ENCODE measurements at regions not wholly inside any gene's neighbourhood (a gene's known extent, or its start where the extent isn't known, plus 50 kb on each side); places are given as distances from the start of the nearest gene placed in this dataset.

GRCh38 chr13:68410007-68410406 is 1179.9 kb upstream of the PCDH9 start:
- ATAC-seq = no peak
- no peak for TF ChIP-seq TOX (CRISPR knock-in tag; IDR thresholded peaks at IDR 0.05; ENCODE audit: borderline replicate concordance)
- no peak for TF ChIP-seq ZC3H10 (CRISPR knock-in tag; IDR thresholded peaks at IDR 0.05)
- no peak for TF ChIP-seq TCF4 (CRISPR knock-in tag; IDR thresholded peaks at IDR 0.05; ENCODE audit: borderline replicate concordance)
- no peak for TF ChIP-seq ISL1 (CRISPR knock-in tag; IDR thresholded peaks at IDR 0.05)
- TF ChIP-seq CSDC2 (CRISPR knock-in tag; IDR thresholded peaks at IDR 0.05) = no peak
- TF ChIP-seq PPARA (CRISPR knock-in tag; IDR thresholded peaks at IDR 0.05; ENCODE audit: borderline replicate concordance) = no peak
- TF ChIP-seq ZNF70 (CRISPR knock-in tag; IDR thresholded peaks at IDR 0.05) = no peak
- TF ChIP-seq BACH2 (CRISPR knock-in tag; IDR thresholded peaks at IDR 0.05; ENCODE audit: borderline replicate concordance) = no peak
- TF ChIP-seq TSHZ2 (CRISPR knock-in tag; IDR thresholded peaks at IDR 0.05) = no peak
- no peak for TF ChIP-seq CREB5 (CRISPR knock-in tag; IDR thresholded peaks at IDR 0.05; ENCODE audit: low read depth)
- no peak for TF ChIP-seq SNAI2 (CRISPR knock-in tag; IDR thresholded peaks at IDR 0.05)
- no peak for TF ChIP-seq ZNF8 (CRISPR knock-in tag; IDR thresholded peaks at IDR 0.05)

- ATAC-seq = no peak
- TF ChIP-seq ISL1 (CRISPR knock-in tag; IDR thresholded peaks at IDR 0.05) (no peak), TCF4 (CRISPR knock-in tag; IDR thresholded peaks at IDR 0.05; ENCODE audit: borderline replicate concordance) (no peak), POU6F1 (CRISPR knock-in tag; IDR thresholded peaks at IDR 0.05; ENCODE audit: borderline replicate concordance, low read depth) (no peak), ZNF8 (CRISPR knock-in tag; IDR thresholded peaks at IDR 0.05) (no peak), OSR1 (CRISPR knock-in tag; IDR thresholded peaks at IDR 0.05) (no peak), ZNF70 (CRISPR knock-in tag; IDR thresholded peaks at IDR 0.05) (no peak), ZC3H10 (CRISPR knock-in tag; IDR thresholded peaks at IDR 0.05) (no peak), PATZ1 (CRISPR knock-in tag; IDR thresholded peaks at IDR 0.05; ENCODE audit: borderline replicate concordance) (no peak), ZNF565 (CRISPR knock-in tag; conservative IDR thresholded peaks at IDR 0.05; ENCODE audit: low read depth) (no peak), CREB5 (CRISPR knock-in tag; IDR thresholded peaks at IDR 0.05; ENCODE audit: low read depth) (no peak), RARB (CRISPR knock-in tag; IDR thresholded peaks at IDR 0.05) (no peak), CSDC2 (CRISPR knock-in tag; IDR thresholded peaks at IDR 0.05) (no peak), TSHZ2 (CRISPR knock-in tag; IDR thresholded peaks at IDR 0.05) (no peak)
These were observed 1160.9 kb upstream of the PCDH9 start for GRCh38 chr13:68390987-68391386.

GRCh38 chr13:68386808-68387207 is 1156.7 kb upstream of the PCDH9 start:
- no peak for ATAC-seq
- TF ChIP-seq GLIS3 (CRISPR knock-in tag; IDR thresholded peaks at IDR 0.05) (no peak), ZNF8 (CRISPR knock-in tag; IDR thresholded peaks at IDR 0.05) (no peak), TOX (CRISPR knock-in tag; IDR thresholded peaks at IDR 0.05; ENCODE audit: borderline replicate concordance) (no peak), SNAI2 (CRISPR knock-in tag; IDR thresholded peaks at IDR 0.05) (no peak), BACH2 (CRISPR knock-in tag; IDR thresholded peaks at IDR 0.05; ENCODE audit: borderline replicate concordance) (no peak), POU6F1 (CRISPR knock-in tag; IDR thresholded peaks at IDR 0.05; ENCODE audit: borderline replicate concordance, low read depth) (no peak), TCF4 (CRISPR knock-in tag; IDR thresholded peaks at IDR 0.05; ENCODE audit: borderline replicate concordance) (no peak), RARB (CRISPR knock-in tag; IDR thresholded peaks at IDR 0.05) (no peak), OSR1 (CRISPR knock-in tag; IDR thresholded peaks at IDR 0.05) (no peak), CSDC2 (CRISPR knock-in tag; IDR thresholded peaks at IDR 0.05) (no peak), ZFP30 (CRISPR knock-in tag; IDR thresholded peaks at IDR 0.05) (no peak), ISL1 (CRISPR knock-in tag; IDR thresholded peaks at IDR 0.05) (no peak), CREB5 (CRISPR knock-in tag; IDR thresholded peaks at IDR 0.05; ENCODE audit: low read depth) (no peak), ZNF565 (CRISPR knock-in tag; conservative IDR thresholded peaks at IDR 0.05; ENCODE audit: low read depth) (no peak)
